Astrocyte (in vitro differentiated cells and primary cell): ENCODE measurements at regions not wholly inside any gene's neighbourhood (a gene's known extent, or its start where the extent isn't known, plus 50 kb on each side); places are given as distances from the start of the nearest gene placed in this dataset.

Experiments
- DNase-seq: peaks from one replicate; pipeline ENCODE4 v3.0.0-alpha.2; 2010; ENCODE audit warnings: low read depth
- FAIRE-seq: peaks from 2 replicates; lab custom pipeline; 2011; peaks lifted over from hg19 to GRCh38; lab: Jason Lieb, UNC
- H2AFZ ChIP-seq: 2 replicates; pipeline ENCODE4 v1.6.0; 2012; ENCODE audit warnings: low read depth, low read length, inconsistent platforms
- H3K27ac ChIP-seq: 2 replicates; pipeline ENCODE4 v1.5.1; 2011; ENCODE audit warnings: low read depth, low read length, inconsistent platforms
- H3K27me3 ChIP-seq: 2 replicates; pipeline ENCODE4 v1.6.0; 2011; ENCODE audit warnings: low read length, inconsistent platforms; ENCODE audit not compliant: insufficient read depth
- H3K36me3 ChIP-seq: 2 replicates; pipeline ENCODE4 v1.5.1; 2011; ENCODE audit warnings: low read length, inconsistent platforms; ENCODE audit not compliant: insufficient read depth
- H3K4me1 ChIP-seq: 2 replicates; pipeline ENCODE4 v1.5.1; 2011; ENCODE audit warnings: low read length, inconsistent platforms; ENCODE audit not compliant: insufficient read depth
- H3K4me2 ChIP-seq: 2 replicates; pipeline ENCODE4 v1.6.0; 2012; ENCODE audit warnings: low read length, inconsistent platforms
- H3K4me3 ChIP-seq: 2 replicates; pipeline ENCODE4 v1.5.1; 2011; ENCODE audit warnings: low read depth, mild to moderate bottlenecking, low read length, inconsistent platforms; ENCODE audit not compliant: insufficient read depth
- H3K79me2 ChIP-seq: 2 replicates; pipeline ENCODE4 v1.6.0; 2012; ENCODE audit warnings: mild to moderate bottlenecking, low read length, inconsistent platforms; ENCODE audit not compliant: insufficient read depth
- H3K9ac ChIP-seq: 2 replicates; pipeline ENCODE4 v1.6.0; 2012; ENCODE audit warnings: mild to moderate bottlenecking, low read length, inconsistent platforms
- H3K9me3 ChIP-seq: 2 replicates; pipeline ENCODE4 v1.5.1; 2012; ENCODE audit warnings: low read depth, mild to moderate bottlenecking, low read length, inconsistent platforms; ENCODE audit not compliant: insufficient read depth
- H4K20me1 ChIP-seq: 2 replicates; pipeline ENCODE4 v1.6.0; 2012; ENCODE audit warnings: low read length, inconsistent platforms; ENCODE audit not compliant: insufficient read depth
- H3K27ac Mint-ChIP-seq: one replicate; pipeline ENCODE4 v1.8.0; 2021; ENCODE audit warnings: mild to moderate bottlenecking, mixed read lengths; ENCODE audit not compliant: unreplicated experiment
- H3K27me3 Mint-ChIP-seq: one replicate; pipeline ENCODE4 v1.8.0; 2021; ENCODE audit warnings: low read depth, mixed read lengths; ENCODE audit not compliant: unreplicated experiment
- H3K36me3 Mint-ChIP-seq: one replicate; pipeline ENCODE4 v1.8.0; 2021; ENCODE audit warnings: low read depth, mixed read lengths; ENCODE audit not compliant: unreplicated experiment
- H3K4me1 Mint-ChIP-seq: one replicate; pipeline ENCODE4 v1.8.0; 2021; ENCODE audit warnings: low read depth, mixed read lengths; ENCODE audit not compliant: unreplicated experiment
- H3K4me3 Mint-ChIP-seq: one replicate; pipeline ENCODE4 v1.8.0; 2021; ENCODE audit warnings: mild to moderate bottlenecking, moderate library complexity, mixed read lengths; ENCODE audit not compliant: unreplicated experiment
- H3K9me3 Mint-ChIP-seq: one replicate; pipeline ENCODE4 v1.8.0; 2021; ENCODE audit warnings: mild to moderate bottlenecking, mixed read lengths; ENCODE audit not compliant: unreplicated experiment
- EZH2 ChIP-seq: IDR thresholded peaks from 2 replicates; pipeline ENCODE4 v1.6.1; 2012; ENCODE audit warnings: mild to moderate bottlenecking, low read length, inconsistent platforms; ENCODE audit not compliant: insufficient read depth
- TF ChIP-seq, protein P1 (sequence below): IDR thresholded peaks from 2 replicates; pipeline ENCODE4 v1.5.1; 2011; ENCODE audit warnings: low read depth, mild to moderate bottlenecking, inconsistent platforms, low read length, moderate library complexity; ENCODE audit not compliant: insufficient read depth

GRCh38 chr15:95303713-95304112 lies 1026.8 kb upstream of the NR2F2 start:
- H3K4me3 ChIP-seq: no peak overlapping the region
- H3K9me3 ChIP-seq: no peaks in the 10 kb centered on the region
- Mint-ChIP-seq H3K27me3 (no peaks in the 10 kb centered on the region), H3K27ac (no peak overlapping the region), H3K4me1 (no peaks in the 10 kb centered on the region), H3K9me3 (no peaks in the 10 kb centered on the region), H3K36me3 (no peaks in the 10 kb centered on the region), H3K4me3 (no peak overlapping the region)
- no peak overlapping the region for H2AFZ ChIP-seq
- H3K4me1 ChIP-seq: no peaks in the 10 kb centered on the region
- H3K36me3 ChIP-seq: no peaks in the 10 kb centered on the region
- no peak overlapping the region for H3K9ac ChIP-seq
- no peaks in the 10 kb centered on the region for H3K79me2 ChIP-seq
- DNase-seq: no peak
- no peak overlapping the region for H3K4me2 ChIP-seq
- no peak for TF ChIP-seq EZH2
- TF ChIP-seq, protein P1, sequence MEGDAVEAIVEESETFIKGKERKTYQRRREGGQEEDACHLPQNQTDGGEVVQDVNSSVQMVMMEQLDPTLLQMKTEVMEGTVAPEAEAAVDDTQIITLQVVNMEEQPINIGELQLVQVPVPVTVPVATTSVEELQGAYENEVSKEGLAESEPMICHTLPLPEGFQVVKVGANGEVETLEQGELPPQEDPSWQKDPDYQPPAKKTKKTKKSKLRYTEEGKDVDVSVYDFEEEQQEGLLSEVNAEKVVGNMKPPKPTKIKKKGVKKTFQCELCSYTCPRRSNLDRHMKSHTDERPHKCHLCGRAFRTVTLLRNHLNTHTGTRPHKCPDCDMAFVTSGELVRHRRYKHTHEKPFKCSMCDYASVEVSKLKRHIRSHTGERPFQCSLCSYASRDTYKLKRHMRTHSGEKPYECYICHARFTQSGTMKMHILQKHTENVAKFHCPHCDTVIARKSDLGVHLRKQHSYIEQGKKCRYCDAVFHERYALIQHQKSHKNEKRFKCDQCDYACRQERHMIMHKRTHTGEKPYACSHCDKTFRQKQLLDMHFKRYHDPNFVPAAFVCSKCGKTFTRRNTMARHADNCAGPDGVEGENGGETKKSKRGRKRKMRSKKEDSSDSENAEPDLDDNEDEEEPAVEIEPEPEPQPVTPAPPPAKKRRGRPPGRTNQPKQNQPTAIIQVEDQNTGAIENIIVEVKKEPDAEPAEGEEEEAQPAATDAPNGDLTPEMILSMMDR: no peak
- no peaks in the 10 kb centered on the region for H4K20me1 ChIP-seq
- FAIRE-seq: no peak
- H3K27ac ChIP-seq: no peak overlapping the region
- H3K27me3 ChIP-seq: no peaks in the 10 kb centered on the region

- no peak for TF ChIP-seq EZH2
- TF ChIP-seq, protein P1: no peak
- Histone ChIP-seq H3K4me2 (peak overlapping the region; percentile 25), H2AFZ (no peak overlapping the region), H3K36me3 (no peaks in the 10 kb centered on the region), H3K27ac (no peak overlapping the region), H3K27me3 (no peaks in the 10 kb centered on the region), H3K9me3 (no peaks in the 10 kb centered on the region), H3K79me2 (no peaks in the 10 kb centered on the region), H3K9ac (no peak overlapping the region), H3K4me1 (no peaks in the 10 kb centered on the region), H3K4me3 (no peak overlapping the region), H4K20me1 (no peaks in the 10 kb centered on the region)
- no peaks in the 10 kb centered on the region for H3K27me3 Mint-ChIP-seq
- H3K36me3 Mint-ChIP-seq: no peaks in the 10 kb centered on the region
- H3K4me3 Mint-ChIP-seq: no peak overlapping the region
- FAIRE-seq (no peak), DNase-seq (no peak)
- H3K4me1 Mint-ChIP-seq: no peaks in the 10 kb centered on the region
- H3K9me3 Mint-ChIP-seq: no peaks in the 10 kb centered on the region
- no peak overlapping the region for H3K27ac Mint-ChIP-seq
Observed at GRCh38 chr15:95304151-95304946, 1026.2 kb upstream of the NR2F2 start.

- H3K79me2 ChIP-seq: no peaks in the 10 kb centered on the region
- Mint-ChIP-seq H3K27ac (no peak overlapping the region), H3K4me3 (no peak overlapping the region), H3K36me3 (no peaks in the 10 kb centered on the region), H3K9me3 (peaks cover 3% of the 10 kb centered on the region), H3K4me1 (no peaks in the 10 kb centered on the region), H3K27me3 (no peaks in the 10 kb centered on the region)
- DNase-seq (no peak), FAIRE-seq (no peak)
- no peaks in the 10 kb centered on the region for H3K4me1 ChIP-seq
- H3K4me2 ChIP-seq: peak overlapping the region; percentile 25
- no peaks in the 10 kb centered on the region for H3K36me3 ChIP-seq
- no peaks in the 10 kb centered on the region for H4K20me1 ChIP-seq
- H3K9ac ChIP-seq: no peak overlapping the region
- no peak overlapping the region for H3K4me3 ChIP-seq
- H3K27ac ChIP-seq: no peak overlapping the region
- H2AFZ ChIP-seq: no peak overlapping the region
- H3K27me3 ChIP-seq: no peaks in the 10 kb centered on the region
- no peaks in the 10 kb centered on the region for H3K9me3 ChIP-seq
- TF ChIP-seq, protein P1: no peak
Observed at GRCh38 chr15:95304947-95305400, 1025.5 kb upstream of the NR2F2 start.
